ENCODE measurements at regions not wholly inside any gene's neighbourhood (a gene's known extent, or its start where the extent isn't known, plus 50 kb on each side); places are given as distances from the start of the nearest gene placed in this dataset.
A peak's percentile ranks its signal among the peaks of the same experiment; 100 is the strongest.

DNA sequence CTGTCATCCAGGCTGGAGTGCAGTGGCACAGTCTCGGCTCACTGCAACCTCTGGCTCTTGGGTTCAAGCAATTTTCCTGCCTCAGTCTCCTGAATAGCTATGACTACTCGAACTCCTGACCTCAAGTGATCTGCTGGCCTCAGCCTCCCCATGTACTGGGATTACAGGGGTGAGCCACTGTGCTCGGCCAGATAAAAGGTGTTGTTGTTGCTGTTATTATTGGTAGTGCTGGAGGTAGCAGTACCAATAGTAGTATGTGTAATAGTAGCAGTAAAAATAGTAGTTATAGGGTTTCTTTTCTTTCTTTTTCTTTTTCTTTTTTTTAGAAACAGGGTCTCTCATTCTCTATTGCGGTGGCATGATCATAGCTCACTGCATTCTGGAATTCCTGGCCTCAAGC lies 592.1 kb downstream of the ARAP2 start:
- FAIRE-seq: no peak
- no peak for DNase-seq (ENCODE audit: low spot score)

- no peak for DNase-seq (ENCODE audit: low spot score)
- FAIRE-seq: no peak
Observed at GRCh38 chr4:35653451-35653850, 590.9 kb downstream of the ARAP2 start.

DNA sequence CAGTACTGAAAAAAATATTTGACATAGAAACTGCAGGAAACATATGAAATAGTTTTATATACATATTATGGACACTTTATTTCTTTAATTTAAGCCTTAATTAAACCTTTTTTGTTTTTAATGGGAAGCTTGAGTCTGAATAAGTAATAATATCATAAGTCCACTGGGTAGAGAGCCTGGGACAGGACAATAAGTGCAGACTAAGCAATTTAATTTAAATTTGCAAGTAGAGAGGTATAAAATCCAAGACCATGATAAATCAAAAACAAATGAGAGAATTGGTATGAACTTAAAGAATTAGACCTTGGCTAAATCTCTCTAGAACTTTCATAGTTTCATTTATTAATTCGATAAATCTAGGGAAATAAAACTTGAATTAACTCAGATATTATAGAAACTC lies 571.2 kb downstream of the ARAP2 start:
- no peak for FAIRE-seq
- DNase-seq (ENCODE audit: low spot score): no peak

- DNase-seq (ENCODE audit: low spot score): no peak
- no peak for FAIRE-seq
Observed at GRCh38 chr4:35684755-35685154, 559.6 kb downstream of the ARAP2 start.

DNA sequence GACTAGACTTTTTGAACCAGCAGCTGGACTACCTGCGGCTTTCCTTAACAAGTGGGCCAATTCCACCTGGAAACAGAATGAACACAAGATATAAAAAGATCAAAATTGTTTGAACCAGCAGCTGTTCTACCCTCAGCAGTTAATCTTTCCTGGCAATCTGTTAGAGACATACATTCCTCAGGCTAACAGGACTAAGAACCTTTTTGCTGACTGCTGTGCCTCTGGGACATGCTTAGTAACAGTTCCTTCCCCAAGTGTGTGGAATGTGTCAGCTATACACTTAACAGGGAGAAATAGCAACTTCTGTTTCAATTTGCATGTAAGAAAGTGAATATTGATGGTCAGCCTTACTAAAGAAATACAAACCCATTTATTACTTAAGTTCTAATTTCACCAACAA lies 554.4 kb downstream of the ARAP2 start:
- FAIRE-seq (no peak), DNase-seq (ENCODE audit: low spot score) (no peak)

DNA sequence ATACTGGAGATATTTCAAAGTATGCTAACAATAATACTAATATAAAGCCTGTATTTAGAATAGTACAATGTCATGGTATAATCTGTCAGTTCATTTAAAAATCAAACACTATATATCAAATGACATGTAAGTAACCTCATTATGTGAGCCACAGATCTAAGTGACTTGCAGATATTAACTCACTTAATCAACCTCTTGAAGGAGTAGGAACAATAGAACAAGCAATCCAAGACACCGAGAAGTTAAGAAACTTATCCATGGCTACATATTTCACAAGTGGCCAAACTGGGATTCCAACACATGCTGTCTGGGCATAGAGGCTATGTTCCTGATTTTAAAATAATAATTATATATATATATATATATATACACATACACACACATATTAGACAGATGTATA lies 554.0 kb downstream of the ARAP2 start:
- DNase-seq (ENCODE audit: low spot score) (no peak), FAIRE-seq (no peak)

- no peak for FAIRE-seq
Observed at GRCh38 chr4:35695003-35695402, 549.3 kb downstream of the ARAP2 start.

GRCh38 chr4:35695421-35695820 lies 548.9 kb downstream of the ARAP2 start:
- FAIRE-seq: no peak

More at GRCh38 chr4:35695003-35695402, 549.3 kb downstream of the ARAP2 start:
- DNase-seq (ENCODE audit: low spot score): no peak

DNA sequence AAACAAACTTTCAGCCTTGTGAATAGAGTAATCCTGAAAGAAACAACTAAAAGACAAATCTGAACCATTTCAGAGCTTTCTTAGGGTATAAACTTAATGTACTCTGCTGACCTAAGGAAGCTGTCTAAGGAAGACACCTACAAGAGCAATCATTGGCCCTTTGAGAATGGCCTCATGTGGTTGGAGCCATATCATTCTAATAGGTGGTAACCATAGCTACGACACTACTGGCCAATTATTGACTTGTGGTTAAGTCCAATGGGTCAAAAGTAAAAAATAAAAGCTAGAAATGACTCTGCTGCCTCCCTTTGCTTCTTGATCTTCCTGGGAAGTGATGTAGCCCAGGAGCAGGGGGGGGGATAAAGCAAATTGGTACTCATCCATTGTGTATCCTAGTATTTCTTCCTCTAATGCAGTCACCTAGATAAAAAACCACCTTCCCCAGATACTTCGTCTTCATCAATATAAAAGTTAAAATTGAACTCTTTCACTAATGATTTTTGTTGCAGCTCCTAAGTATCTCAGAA lies 547.0 kb downstream of the ARAP2 start:
- no peak for FAIRE-seq
- DNase-seq (ENCODE audit: low spot score): no peak

More at GRCh38 chr4:35695421-35695820, 548.9 kb downstream of the ARAP2 start:
- no peak for DNase-seq (ENCODE audit: low spot score)

- FAIRE-seq (no peak), DNase-seq (ENCODE audit: low spot score) (no peak)
Observed at GRCh38 chr4:35700663-35701062, 543.7 kb downstream of the ARAP2 start.

GRCh38 chr4:35709080-35709479 lies 535.2 kb downstream of the ARAP2 start:
- DNase-seq (ENCODE audit: low spot score) (no peak), FAIRE-seq (no peak)

GRCh38 chr4:35710343-35710742 lies 534.0 kb downstream of the ARAP2 start:
- DNase-seq (ENCODE audit: low spot score) (no peak), FAIRE-seq (no peak)

DNA sequence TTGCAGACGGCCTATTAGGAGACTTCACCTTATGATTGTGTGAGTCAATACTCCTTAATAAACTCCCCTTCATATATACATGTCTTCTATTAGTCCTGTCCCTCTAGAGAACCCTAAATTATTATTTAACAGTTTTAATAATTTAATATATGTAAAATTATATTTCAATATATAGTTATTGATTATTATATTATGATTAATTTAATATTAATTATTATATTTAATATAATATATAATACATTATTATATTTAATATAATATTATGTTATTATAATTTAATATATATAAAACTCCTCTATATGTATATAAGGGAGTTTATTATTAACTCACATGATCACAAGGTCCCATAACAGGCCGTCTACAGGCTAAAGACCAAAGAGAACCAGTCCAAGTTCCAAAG lies 533.2 kb downstream of the ARAP2 start:
- FAIRE-seq (peak; percentile 76), DNase-seq (ENCODE audit: low spot score) (no peak)

DNA sequence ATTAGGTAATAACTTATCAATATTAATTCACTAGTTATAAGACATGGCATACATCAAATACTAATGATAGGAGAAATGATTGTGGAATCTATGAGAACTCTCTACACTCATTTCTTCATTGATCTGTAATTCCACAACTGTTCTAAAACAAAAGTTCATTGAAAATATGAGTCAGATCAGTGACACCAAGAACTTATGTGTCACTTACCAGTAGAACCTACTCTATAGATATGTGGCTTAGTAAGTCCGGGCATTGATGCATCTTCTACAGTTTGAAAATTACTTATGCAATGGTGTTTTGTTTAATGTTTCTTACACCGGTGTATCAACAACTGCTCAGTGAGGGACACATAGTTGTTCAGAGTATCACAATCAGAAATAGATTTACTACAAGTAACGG lies 520.3 kb downstream of the ARAP2 start:
- FAIRE-seq: no peak
- DNase-seq (ENCODE audit: low spot score): no peak

DNA sequence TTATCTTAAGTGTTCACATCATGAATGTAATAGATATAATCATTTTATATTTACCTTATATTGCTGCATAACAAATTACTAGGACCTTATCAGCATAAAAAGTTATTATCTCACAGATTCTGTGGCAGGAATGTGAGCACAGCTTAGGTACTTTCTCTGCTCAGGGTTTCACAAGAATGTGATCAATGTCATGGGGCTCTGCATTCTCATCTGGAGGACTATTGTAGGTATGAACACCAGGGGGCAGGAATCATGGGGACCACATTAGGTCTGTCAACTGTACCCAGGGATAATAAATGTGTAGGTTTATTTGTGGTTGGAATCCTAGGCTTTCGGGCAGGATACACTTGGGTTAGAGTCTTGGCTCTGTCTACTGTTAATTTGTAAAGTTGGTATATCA lies 519.2 kb downstream of the ARAP2 start:
- FAIRE-seq (no peak), DNase-seq (ENCODE audit: low spot score) (no peak)

DNA sequence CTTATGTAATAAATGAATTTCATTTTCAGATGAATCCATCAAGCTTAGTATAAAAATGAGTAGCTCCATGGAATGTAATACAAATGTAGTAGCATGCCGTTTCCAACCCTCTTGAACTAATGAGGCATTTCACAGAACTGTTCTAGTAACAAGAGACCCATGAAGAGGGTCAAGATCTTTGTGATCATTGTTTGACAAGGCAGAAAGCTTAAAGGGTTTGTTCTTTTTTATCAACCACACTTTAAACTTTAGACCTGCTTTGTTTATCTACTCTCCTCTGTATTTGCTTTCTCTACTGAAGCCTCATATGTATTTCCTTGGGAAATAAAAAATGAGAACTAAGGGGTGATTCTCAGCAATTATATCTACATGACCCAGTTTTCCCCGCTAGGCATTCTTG lies 513.9 kb downstream of the ARAP2 start:
- no peak for DNase-seq (ENCODE audit: low spot score)

GRCh38 chr4:35734381-35735098 lies 509.8 kb downstream of the ARAP2 start:
- no peak for FAIRE-seq
- no peak for DNase-seq (ENCODE audit: low spot score)

More for the DNA sequence above, 513.9 kb downstream of the ARAP2 start:
- no peak for FAIRE-seq

- DNase-seq (ENCODE audit: low spot score): no peak
- no peak for FAIRE-seq
Observed at GRCh38 chr4:35739308-35739707, 505.0 kb downstream of the ARAP2 start.

DNA sequence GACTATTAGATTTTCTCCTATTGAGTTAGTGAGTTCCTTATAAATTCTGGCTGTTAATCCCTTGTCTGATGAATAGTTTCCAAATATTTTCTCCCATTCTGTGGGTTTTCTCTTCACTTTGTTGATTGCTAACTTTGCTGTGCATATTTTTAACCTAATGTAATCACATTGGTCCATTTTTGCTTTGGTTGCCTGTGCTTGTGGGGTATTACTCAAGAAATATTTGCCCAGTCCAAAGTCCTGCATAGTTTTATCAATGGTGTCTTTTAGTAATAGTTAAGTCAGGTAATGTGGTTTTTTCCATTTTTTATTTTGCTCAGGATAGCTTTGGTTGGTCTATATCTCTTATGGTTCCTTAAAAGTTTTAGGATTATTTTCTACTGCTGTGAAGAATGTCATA lies 490.3 kb downstream of the ARAP2 start:
- DNase-seq (ENCODE audit: low spot score) (no peak), FAIRE-seq (no peak)

DNA sequence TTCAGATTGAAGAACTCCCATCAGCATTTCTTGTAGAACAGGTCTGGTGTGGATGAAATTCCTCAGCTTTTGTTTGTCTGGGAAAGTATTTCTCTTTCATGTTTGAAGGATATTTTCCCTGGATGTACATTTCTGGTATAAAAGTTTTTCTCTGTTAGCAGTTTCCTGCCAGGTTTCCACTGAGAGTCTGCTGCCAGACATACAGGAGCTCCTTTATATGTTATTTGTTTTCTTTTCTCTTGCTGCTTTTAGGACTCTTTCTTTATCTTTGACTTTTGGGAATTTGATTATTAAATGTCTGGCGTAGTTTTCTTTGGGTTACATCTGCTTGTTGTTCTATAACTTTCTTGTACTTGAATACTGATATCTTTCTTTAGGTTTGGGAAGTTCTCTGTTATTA lies 486.5 kb downstream of the ARAP2 start:
- FAIRE-seq (no peak), DNase-seq (ENCODE audit: low spot score) (no peak)

DNA sequence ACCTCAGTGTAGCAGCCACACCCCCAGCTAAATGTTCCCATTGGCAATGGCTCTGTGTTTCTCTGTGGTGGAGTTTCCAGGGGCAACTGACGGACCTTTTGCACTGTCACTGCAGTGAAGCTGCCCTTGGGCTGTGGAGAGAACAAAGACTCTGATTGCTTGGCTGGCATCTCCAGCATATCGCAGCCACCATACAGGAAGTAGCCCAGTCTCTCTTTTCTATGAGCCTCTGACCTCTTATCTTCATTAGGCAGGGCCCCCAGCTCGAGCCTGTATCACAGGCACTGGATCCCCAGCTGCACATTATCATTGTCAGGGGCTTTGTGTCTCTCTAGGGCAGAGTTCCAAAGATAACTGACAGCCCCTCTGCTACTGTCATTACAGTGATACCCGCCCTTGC lies 483.5 kb downstream of the ARAP2 start:
- no peak for FAIRE-seq
- DNase-seq (ENCODE audit: low spot score): no peak

DNA sequence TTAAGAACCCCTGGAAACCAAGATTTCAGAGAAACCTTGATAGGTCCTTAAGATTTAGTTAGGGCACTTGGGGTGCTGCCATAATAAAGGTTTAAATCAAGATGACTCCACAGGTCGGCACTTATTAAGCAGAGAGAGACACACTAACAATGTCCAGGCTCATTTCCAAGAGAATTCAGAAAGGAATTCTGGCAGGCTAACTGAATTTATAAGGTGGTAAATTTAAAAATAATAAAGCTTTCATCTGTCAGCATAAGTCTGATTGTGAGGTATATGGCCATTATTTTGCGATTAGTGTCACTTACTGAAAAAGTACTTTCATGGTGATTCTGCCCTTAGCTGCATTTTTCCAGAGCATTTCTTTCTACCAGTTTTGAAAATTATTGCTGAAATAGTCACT lies 472.7 kb downstream of the ARAP2 start:
- DNase-seq (ENCODE audit: low spot score) (no peak), FAIRE-seq (no peak)

DNA sequence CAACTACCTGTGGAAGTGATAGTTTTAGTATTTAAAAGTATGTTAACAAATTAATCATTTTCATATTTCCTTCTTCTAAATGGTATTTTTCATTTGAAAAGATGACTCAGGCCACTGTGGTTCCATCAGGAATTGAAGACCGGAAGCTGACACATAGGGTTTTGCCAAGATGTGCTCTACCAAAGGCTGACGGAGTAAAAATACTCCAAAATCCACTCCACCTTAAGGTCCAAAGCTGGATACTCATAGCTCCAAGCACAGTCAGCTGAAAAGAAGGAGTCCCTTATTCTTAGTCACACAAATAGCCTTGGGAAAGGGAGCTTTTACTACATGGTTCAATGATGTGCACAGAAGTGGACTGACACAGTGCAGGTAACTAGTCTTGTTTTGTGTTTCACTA lies 472.0 kb downstream of the ARAP2 start:
- peak; percentile 65 for FAIRE-seq
- DNase-seq (ENCODE audit: low spot score): peak; percentile 61
